Superior temporal gyrus (tissue), 1 donor: ENCODE measurements at regions not wholly inside any gene's neighbourhood (a gene's known extent, or its start where the extent isn't known, plus 50 kb on each side); places are given as distances from the start of the nearest gene placed in this dataset.

Experiments used
- DNase-seq: peaks from one replicate; pipeline ENCODE4 v3.0.0-alpha.2; 2016; ENCODE audit errors: extremely low spot score

- DNase-seq = no peak
These were observed 109.9 kb upstream of the CLMP start for GRCh38 chr11:123304828-123305466.

- no peak for DNase-seq
These were observed 108.9 kb upstream of the CLMP start for GRCh38 chr11:123303924-123304323.

DNA sequence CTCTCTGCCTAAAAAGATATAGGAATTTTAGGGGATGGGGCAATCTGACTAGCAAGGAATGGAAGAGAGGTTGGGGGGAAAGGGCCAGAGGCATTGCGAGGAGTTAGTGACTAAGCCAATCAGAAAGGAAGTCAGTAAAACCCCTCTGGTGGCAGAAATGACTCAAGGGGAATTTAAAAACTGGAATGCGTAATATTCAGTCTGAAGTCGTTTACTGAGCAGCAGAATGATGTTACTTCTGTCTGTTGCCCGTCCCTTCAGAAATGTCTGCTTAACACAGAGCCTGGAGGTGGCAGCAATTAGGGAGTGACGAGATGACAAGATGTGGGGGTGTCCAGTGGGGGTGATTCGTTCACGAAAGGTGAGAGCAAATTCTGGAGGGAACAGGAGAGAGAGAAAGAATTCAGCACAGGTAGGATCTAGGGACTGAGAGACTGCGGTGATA is 107.7 kb upstream of the CLMP start:
- no peak for DNase-seq

- peak; percentile 61 for DNase-seq
These were observed 106.8 kb upstream of the CLMP start for GRCh38 chr11:123301696-123302400.

DNA sequence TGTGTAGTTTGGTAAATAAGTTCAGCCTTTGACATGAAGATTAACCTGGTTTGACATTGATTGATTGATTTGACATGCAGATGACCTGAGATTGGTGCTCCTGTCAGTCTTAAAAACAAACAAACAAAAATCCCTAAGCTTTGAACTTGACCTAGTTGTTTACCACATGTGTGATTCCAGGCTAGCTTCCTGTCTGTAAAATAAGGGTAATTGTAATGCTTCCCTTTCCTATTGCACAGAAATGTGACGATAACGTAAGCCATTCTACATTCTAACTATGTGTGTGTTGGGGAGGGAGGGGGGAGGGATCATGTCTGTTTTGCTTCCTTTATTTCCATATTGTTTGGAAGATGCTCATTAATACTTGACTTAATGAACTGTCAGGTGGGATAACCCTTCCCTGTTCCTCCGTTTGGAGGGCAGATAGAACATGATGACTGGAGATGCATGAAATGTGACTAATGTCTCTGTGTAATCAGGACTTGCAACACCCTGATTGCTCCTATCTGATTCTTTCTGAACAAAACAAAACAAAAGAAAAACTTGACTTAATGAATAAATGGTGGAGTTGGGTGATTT is 106.1 kb upstream of the CLMP start:
- no peak for DNase-seq

- no peak for DNase-seq
These were observed 104.7 kb upstream of the CLMP start for GRCh38 chr11:123299721-123300120.

DNA sequence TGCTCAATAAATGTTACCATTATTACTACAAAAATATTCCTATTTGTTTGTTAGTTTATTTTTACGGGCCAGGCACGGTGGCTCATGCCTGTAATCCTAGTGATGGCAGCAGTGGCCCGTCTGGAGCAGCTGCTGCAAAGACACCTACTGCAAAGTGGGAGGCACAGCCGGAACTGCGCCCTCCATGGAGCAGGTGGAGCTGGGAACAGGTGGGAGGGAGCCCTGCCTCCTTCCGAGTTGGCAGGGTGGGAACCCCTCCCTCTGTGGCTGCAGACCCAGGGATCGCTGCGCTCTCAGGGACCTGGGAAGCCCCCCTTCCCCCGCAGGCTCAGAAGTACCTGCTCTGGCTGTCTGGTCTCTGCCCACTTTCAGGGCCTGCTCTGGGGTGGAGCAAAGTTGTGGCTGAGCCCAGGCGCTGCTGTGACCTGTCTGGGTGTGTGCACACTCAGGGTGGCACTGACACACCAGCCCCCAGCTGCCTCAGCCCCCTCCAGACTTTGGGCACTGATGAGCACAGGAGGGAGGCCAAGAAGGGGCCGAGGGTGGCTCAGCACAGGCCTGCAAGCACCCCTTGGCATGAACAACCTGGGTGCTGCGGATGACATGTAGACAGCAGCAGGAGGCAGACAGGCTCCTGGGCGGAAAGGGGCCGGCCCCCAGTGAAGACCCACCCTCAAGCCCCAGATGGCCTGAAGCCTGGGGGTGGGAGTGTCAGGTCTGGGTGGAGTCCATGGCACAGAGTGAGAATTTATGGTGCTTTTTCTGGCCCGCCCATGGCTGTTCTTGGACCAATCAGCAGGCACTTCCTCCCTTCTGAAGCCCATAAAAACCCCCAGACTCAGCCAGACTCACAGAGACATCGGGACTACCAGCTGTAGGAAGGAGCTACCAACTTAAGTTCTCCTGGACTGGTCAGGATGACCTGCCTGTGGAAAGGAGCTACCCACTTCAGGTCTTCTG is 103.7 kb upstream of the CLMP start:
- DNase-seq = no peak

DNA sequence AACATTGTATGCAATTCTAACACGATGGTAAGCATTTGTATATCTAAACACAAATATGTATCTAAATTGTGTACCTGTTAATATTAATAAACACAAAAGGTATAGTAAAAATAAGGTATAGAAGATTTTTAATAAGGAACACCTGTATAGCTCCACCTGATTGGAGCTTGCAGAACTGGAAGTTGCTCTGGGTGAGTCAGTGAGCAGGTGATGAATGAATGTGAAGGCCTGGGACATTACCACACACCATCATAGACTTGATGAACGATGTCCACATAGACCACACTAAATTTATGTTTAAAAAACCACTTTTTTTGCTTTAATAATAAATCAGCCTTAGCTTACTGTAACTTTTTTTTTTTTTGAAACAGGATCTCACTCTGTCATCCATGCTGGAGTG is 97.6 kb upstream of the CLMP start:
- DNase-seq = no peak

DNA sequence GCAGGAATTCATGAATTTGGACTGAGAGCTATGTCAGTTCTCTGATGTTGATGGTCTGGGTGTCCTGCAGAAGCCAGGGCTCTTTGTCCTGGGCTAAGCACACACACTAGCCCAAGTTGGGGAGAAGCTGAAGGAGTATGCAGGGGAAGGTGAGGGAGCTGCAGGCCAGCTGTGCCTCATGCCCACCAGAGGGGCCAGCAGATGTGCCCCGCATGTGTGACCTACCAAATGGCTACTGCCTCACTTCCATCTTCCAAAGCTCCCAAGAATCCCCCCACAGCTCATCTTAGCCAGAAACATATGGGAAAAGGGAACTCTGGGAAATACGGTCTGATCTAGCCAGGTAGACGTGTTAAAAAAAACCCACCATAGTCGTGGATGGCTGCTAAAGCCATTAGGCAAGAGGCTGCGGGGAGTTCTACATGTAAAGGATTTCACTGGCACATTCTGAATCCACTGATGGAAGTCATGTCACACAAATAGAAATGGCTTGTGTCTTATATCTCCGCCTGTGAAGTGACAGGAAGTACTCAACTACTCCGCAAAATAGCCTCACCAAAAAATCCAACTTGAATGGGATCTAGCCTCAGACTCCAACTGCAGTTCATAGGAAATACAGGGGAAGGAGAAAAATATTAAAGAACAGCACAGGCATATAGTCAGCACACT is 96.3 kb upstream of the CLMP start:
- no peak for DNase-seq

DNA sequence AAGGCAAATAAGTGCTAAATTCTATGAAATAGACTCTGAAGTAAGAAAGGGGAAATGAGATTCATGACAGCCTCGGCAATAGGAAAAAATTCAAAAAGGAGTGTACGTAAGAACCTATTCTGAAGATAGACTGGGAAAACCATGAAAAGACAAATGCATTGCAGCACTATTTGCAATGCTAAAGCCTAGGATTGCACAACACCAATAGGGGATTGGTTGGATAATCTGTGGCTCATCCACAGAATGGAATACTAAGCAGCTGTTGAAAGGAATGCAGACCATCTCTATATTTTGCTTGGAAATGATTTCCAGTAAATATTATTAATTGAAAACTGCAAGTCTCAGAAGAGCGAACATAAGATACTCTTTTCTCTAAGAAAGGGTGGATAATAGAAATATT is 91.7 kb upstream of the CLMP start:
- no peak for DNase-seq

DNA sequence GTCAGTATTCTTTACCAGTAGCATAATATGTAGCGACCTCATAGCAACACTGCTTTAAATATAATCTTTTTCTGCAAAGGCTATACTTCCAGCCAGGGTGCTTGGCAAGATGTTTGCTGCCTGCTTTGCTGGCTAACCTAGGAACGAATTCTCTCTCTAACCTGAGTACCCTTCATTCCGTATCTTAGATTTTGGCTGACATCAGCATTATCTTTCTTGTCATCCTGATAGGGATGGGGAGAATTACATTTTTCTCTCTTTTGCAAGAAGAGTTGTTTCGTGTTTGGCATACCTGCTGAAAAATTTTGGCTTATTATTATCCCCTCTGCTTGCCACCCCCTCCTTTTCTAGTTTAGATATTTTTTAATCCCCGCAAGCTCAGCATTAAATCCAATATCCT is 91.2 kb upstream of the CLMP start:
- DNase-seq = no peak

DNA sequence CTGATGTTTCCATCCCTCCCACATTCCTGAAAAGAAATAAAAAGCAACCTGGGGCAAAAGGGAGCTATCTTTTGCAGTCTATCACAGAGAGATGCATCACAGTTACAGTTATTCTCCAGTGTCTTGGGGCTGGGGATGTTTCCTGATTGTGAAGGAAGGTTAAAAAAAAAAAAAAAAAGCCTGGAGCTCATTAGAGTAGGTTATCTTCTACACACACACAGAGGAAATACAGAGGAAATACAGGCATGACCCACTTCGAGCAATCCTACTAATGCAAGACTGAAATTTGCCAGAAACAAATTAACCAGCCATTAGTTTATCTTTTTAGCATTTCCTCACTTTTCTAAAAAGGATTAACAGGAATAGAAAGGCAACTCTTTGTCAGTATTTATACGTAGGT is 89.4 kb upstream of the CLMP start:
- DNase-seq = no peak

DNA sequence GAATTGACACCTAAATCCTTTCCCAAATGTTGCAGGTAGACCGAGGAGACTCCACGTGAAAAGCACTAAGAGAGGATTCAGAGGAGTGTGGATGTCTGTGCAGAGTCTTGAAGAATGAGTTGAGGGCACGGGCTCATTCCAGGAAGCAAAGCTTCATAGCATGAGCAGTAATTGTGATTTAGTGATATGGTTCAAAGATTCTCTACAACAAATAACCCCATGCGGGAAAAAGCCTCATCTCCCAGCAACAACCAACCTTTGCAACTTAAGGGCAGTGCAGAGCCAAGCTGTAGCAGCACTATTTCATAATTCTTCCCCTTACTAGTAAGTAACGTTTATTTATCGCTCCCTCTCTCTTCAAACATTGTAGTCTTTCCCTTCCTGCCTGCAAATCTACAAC is 87.5 kb upstream of the CLMP start:
- no peak for DNase-seq

DNA sequence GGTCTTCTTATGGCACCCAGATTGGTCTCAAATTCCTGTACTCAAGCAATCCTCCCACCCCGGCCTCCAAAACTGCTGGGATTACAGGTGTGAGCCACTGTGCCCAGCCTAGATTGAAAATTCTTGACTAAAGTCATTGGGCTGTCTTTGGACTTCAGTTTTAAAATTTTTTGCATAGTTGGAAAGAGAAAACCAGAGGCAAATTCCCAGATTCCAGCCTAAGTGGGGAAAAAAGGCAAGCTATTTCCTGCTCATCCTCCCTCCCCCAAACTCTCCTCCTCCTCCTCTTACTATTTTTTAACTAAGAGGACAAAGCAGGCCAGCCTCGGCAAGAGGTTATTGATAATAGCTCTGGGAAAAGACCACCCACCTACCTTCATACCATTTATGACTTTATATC is 78.6 kb upstream of the CLMP start:
- DNase-seq = no peak

GRCh38 chr11:123272565-123272964 is 77.5 kb upstream of the CLMP start:
- DNase-seq = no peak

DNA sequence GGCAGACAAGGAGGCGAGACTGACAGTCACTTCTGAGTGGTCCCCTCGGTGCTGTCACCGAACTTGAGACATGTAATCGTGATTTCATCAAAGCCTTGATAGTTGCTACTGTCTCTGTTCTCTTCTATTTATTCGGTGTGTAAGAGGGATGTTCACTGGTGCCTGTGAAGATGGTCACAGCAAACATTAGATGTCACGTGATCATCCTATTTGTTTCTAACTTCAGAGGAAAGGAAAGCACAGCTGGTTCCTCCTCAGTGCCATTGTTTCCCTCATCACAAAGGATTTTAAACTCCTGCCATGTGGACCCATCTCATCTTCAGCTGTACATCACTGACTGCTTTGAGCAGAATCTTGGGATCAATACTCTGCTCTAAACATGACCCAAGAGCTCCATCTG is 73.1 kb upstream of the CLMP start:
- DNase-seq = no peak

DNA sequence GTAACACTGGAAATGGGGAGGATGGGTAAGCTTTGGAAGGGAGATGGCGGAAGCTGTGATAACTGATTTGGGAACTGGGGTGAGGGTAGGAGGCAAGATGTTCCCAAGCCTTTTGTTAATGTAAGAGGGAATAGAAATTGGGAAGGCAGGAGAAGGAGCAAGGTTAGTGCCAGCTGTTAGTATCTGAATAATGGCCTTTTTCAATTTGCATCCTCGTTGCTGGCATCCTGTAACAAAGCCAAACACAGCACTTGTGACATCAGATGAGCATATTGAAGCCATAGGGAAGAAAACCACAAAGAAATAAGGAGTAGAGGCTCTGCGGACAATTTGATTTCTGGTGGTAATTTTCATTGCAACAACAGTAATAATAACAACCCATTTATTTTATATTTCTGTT is 70.9 kb upstream of the CLMP start:
- no peak for DNase-seq

- DNase-seq = no peak
These were observed 69.4 kb upstream of the CLMP start for GRCh38 chr11:123264431-123264780.

GRCh38 chr11:123261345-123262106 is 66.5 kb upstream of the CLMP start:
- peak; percentile 86 for DNase-seq

GRCh38 chr11:123260511-123261211 is 65.6 kb upstream of the CLMP start:
- no peak for DNase-seq
